ENCODE measurements at regions not wholly inside any gene's neighbourhood (a gene's known extent, or its start where the extent isn't known, plus 50 kb on each side); places are given as distances from the start of the nearest gene placed in this dataset.
"Not testable (repeated sequence)": the region's sequence is repeated elsewhere in the genome, so short reads cannot be mapped to it uniquely, and the experiment has no call there.

DNA sequence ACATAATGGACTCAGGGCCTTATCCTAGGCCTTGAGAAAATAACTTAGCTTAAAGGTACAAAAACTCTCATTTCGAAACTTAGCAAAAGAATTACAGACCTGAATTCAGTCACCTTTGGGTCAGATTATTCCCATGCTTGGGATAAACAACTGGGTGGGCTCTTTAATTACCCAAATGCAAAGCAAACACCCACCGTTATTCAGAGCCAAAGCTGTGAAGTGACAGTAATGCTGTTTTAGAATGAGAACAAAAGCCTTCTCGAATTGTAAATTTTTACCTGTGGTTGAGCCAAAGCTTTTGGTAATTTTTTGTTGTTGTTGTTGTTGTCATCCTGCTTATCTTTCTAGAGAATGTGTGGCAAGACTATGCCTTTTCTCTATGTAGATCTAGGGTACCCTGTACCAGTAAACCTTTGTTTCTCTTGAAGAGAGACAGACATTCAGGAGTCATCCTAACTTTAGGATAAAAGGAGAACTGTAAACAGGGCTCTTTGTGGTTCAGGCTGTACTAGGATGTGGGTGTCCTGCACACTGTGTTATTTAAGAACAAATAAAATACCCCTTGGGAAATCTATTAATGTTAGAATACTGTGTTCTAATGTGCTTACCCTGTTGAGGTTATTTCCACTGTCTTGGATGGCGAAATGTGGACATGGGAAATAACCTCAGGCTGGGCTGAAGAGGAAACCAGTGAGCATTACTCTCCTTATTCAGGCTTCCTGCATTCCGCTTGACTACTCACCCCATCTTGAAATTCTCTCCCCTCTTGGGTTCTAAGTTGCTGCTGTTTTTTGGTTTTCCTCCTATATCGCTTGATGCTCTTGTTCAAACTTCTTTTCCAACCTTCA, 480.7 kb downstream of the CD83 start:
- Histone ChIP-seq H3K9ac (no peak overlapping the region), H3K4me2 (ENCODE audit: low read length) (no peak overlapping the region), H3K4me1 (no peaks in the 10 kb centered on the region), H3K36me3 (ENCODE audit: control insufficient read depth, insufficient read depth, low read length) (no peaks in the 10 kb centered on the region), H3K27ac (no peak overlapping the region), H3K79me2 (no peaks in the 10 kb centered on the region), H3K9me3 (ENCODE audit: control insufficient read depth, low read length) (no peaks in the 10 kb centered on the region), H3K4me3 (ENCODE audit: low read depth, low read length) (no peak overlapping the region), H2AFZ (no peak overlapping the region), H3K27me3 (ENCODE audit: control insufficient read depth, insufficient read depth, low read length) (no peaks in the 10 kb centered on the region)
- TF ChIP-seq, protein P1, sequence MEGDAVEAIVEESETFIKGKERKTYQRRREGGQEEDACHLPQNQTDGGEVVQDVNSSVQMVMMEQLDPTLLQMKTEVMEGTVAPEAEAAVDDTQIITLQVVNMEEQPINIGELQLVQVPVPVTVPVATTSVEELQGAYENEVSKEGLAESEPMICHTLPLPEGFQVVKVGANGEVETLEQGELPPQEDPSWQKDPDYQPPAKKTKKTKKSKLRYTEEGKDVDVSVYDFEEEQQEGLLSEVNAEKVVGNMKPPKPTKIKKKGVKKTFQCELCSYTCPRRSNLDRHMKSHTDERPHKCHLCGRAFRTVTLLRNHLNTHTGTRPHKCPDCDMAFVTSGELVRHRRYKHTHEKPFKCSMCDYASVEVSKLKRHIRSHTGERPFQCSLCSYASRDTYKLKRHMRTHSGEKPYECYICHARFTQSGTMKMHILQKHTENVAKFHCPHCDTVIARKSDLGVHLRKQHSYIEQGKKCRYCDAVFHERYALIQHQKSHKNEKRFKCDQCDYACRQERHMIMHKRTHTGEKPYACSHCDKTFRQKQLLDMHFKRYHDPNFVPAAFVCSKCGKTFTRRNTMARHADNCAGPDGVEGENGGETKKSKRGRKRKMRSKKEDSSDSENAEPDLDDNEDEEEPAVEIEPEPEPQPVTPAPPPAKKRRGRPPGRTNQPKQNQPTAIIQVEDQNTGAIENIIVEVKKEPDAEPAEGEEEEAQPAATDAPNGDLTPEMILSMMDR (IDR thresholded peaks at IDR 0.05) = no peak

DNA sequence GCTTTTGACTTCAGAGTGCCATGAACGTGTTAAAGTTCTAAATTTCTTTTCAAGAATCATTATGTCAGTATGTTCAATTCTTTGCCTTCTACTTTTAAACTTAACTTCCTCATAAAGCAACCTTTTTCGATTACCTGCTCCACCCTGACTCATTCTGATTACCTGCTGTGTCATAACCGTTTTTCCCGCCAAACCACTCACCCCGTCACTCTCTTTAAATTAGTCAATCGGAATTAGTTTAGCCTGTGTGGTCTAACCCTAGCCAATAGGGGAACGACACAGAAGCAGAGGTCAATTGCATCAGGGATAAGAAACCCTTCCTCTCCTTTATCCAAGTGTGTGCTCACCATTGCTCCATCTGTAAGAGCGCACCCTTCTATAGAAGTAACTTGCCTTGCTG, 482.7 kb downstream of the CD83 start:
- not testable (repeated sequence) for H3K4me1 ChIP-seq; H3K9ac ChIP-seq; H3K4me2 ChIP-seq (ENCODE audit: low read length); H3K27ac ChIP-seq; H3K36me3 ChIP-seq (ENCODE audit: control insufficient read depth, insufficient read depth, low read length); H3K79me2 ChIP-seq; H3K27me3 ChIP-seq (ENCODE audit: control insufficient read depth, insufficient read depth, low read length); H2AFZ ChIP-seq; H3K4me3 ChIP-seq (ENCODE audit: low read depth, low read length); H3K9me3 ChIP-seq (ENCODE audit: control insufficient read depth, low read length)

DNA sequence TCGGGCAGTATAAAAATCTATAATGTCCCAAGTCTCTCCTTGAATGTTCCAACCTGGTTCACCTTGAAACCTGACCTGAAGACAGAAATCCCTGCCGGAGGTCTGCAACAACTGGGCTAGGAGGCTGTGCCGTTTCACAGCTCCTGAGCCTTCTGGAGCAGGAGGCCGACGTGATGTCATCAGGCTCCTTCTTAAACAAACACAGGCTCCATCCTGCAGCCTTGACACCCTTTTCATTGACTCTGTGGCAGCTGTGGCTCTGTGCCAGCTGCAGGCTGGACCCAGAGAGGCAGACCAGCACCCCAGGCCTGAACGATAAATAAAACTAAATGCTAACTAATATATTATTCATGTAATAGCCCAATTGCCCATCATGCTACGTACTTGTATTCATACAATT, 483.9 kb downstream of the CD83 start:
- Histone ChIP-seq H3K9me3 (ENCODE audit: control insufficient read depth, low read length) (no peaks in the 10 kb centered on the region), H3K79me2 (no peaks in the 10 kb centered on the region), H3K4me2 (ENCODE audit: low read length) (no peak overlapping the region), H3K4me3 (ENCODE audit: low read depth, low read length) (no peak overlapping the region), H3K36me3 (ENCODE audit: control insufficient read depth, insufficient read depth, low read length) (no peaks in the 10 kb centered on the region), H3K4me1 (no peaks in the 10 kb centered on the region), H3K27ac (no peak overlapping the region), H2AFZ (no peak overlapping the region), H3K9ac (no peak overlapping the region), H3K27me3 (ENCODE audit: control insufficient read depth, insufficient read depth, low read length) (no peaks in the 10 kb centered on the region)
- TF ChIP-seq, protein P1 (IDR thresholded peaks at IDR 0.05) = no peak

DNA sequence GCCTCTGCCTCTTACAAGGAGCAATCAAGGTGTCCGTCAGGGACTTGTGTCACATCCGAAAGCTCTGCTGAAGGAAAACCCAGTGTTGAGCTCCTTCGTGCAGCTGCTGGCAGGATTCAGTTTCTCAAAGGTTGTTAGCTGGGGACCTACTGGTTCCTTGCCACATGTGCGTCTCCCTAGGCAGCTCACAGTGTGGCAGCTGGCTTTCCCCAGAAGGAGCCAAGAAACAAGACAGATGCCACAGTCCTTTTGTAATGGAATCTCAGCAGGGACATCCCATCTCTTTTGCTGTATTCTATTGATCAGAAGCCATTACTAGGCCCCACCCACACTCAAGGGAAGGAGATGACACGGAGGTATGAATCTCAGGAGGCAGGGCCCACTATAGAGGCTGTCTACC, 488.8 kb downstream of the CD83 start:
- no peaks in the 10 kb centered on the region for H3K36me3 ChIP-seq (ENCODE audit: control insufficient read depth, insufficient read depth, low read length)
- H3K4me3 ChIP-seq (ENCODE audit: low read depth, low read length) = no peak overlapping the region
- H3K27ac ChIP-seq = no peak overlapping the region
- no peak overlapping the region for H2AFZ ChIP-seq
- no peaks in the 10 kb centered on the region for H3K9me3 ChIP-seq (ENCODE audit: control insufficient read depth, low read length)
- no peaks in the 10 kb centered on the region for H3K27me3 ChIP-seq (ENCODE audit: control insufficient read depth, insufficient read depth, low read length)
- no peaks in the 10 kb centered on the region for H3K4me1 ChIP-seq
- TF ChIP-seq, protein P1 (IDR thresholded peaks at IDR 0.05) = no peak
- H3K79me2 ChIP-seq = no peaks in the 10 kb centered on the region
- no peak overlapping the region for H3K4me2 ChIP-seq (ENCODE audit: low read length)
- no peak overlapping the region for H3K9ac ChIP-seq

DNA sequence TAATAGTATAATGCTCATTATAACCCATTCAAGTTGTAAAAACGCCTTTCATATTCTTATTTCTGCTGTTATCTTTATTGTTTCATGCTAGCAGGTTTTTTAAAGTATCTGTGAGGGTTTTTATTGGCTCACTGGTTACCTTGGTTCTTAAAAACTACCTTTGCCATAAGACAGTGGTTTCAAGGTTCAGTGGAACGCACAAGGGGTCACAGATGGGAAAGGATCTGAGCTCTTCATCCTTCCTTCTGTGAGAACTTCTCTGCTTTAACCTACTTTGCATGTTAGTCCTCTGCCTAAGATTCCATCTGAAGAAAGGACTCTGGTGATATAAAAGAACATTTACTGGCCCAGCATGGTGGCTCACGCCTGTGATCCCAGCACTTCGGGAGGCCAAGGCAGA, 492.6 kb downstream of the CD83 start:
- Histone ChIP-seq H3K36me3 (ENCODE audit: control insufficient read depth, insufficient read depth, low read length) (no peaks in the 10 kb centered on the region), H3K4me1 (no peaks in the 10 kb centered on the region), H3K27me3 (ENCODE audit: control insufficient read depth, insufficient read depth, low read length) (no peaks in the 10 kb centered on the region), H3K79me2 (no peaks in the 10 kb centered on the region), H3K9me3 (ENCODE audit: control insufficient read depth, low read length) (no peaks in the 10 kb centered on the region), H2AFZ (no peak overlapping the region), H3K4me2 (ENCODE audit: low read length) (no peak overlapping the region), H3K9ac (no peak overlapping the region), H3K27ac (no peak overlapping the region), H3K4me3 (ENCODE audit: low read depth, low read length) (no peak overlapping the region)
- TF ChIP-seq, protein P1 (IDR thresholded peaks at IDR 0.05) = no peak

Data from parathyroid adenoma (tissue), 2 donors.